Hematopoietic multipotent progenitor cell treated with erythropoietin and hydrocortisone succinate and interleukin-3 and kit ligand, for 6 days (in vitro differentiated cells): ENCODE measurements at regions not wholly inside any gene's neighbourhood (a gene's known extent, or its start where the extent isn't known, plus 50 kb on each side); places are given as distances from the start of the nearest gene placed in this dataset.
"Not testable (repeated sequence)": the region's sequence is repeated elsewhere in the genome, so short reads cannot be mapped to it uniquely, and the experiment has no call there.

Experiments
- DNase-seq: peaks from one replicate; pipeline ENCODE4 v3.0.0-alpha.2; 2015

DNA sequence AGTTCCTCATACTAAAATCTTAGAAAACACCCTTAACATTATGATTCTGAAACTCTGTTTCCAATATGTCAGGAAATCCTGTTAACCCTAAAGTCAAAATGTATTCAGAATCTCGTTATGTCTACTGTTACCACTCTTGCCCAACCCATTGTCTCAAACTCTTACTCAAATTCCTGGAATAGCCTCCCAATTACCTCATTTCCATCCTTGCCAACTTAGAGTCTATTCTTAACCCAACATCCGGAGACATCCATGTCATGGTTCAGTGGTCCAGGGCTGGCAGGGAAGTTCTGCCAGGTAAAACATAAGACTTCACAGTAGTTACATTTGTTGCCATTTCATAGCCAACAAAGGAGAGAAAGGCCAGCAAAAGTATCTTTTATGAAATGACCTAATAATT is 593.9 kb downstream of the PYDC2 start:
- no peak for DNase-seq

DNA sequence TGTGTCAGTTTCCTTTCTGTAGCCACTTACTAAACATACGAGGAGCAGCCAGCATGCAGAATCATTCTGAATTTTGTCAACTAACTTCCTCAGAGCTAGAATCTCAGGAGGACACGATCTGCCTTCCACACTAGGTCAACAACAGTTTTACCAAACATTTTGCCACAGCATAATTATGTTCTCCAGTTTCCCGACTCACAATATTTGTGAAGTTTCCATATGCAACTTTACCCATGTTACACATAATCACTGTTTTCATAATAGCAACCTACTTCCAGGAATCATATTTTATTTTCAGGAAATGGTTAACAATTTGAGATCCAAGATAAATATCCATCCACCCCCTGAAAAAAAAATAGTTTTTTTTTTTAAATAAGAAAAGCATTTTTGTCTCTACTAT is 595.0 kb downstream of the PYDC2 start:
- no peak for DNase-seq

DNA sequence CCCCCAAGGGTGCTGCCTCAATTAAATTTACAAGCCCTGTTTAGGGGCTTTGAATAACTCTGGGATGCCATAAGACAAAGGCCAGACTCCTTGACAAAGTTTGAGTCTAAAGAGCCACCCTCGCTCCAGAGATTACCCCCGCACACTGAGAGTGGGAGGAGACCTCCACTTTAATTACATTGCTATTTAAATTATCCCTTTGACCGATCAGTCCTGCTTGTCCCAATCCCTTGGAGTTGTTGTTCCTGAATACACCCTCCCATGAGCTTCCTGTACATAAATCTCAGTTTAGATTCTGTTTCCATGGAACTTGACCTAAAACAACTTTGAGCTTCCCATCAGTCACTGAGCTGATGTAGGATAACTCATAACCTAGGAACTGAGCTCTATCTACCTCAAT is 596.3 kb downstream of the PYDC2 start:
- DNase-seq, result no peak

DNA sequence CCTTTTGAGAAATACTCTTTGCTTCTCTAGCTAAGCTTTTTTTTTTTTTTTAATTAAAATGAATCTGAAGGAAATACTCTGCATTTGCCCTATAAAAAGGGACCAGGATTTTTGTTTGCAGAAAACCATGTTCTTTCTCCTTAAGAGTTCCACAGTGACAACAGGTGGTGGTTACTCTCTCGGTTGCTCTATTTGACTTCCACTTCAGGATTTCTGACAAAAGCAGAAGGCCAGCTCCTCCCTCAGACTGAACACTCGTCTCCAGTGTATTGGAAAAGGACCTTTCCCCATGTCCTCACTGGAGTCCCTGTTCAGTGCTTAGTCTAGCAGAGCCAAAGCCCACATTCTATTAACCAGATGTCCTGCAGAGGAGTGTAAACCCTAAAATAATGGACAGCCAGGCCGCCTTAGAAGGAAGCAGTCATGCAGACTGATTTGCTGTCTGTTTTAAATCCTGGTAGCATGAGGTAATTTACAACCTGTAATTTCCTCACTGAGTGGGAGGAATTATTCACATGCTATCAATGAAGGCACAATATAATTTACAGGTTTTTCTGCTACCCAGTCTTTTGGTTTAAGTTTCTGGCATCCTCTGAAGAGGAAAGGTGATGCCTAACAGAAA is 599.3 kb downstream of the PYDC2 start:
- no peak for DNase-seq

DNA sequence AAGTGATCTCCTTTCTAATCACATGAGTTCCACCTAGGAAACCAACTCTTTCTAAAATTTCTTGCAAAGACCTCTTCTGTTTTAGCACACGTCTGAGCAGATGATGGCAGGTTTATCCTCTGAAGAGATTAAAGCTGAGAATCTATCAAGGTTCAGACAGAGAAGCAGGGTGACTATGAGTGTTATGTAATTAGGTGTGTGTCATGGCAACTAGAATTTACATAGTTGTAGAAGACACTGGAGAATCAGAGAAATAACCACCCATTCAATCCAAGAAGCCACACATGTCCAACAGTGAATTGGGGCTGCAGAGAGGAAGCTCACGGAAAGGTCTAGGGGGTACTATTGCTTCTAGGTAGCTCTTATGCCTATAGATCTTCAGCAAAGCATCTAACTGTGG is 600.5 kb downstream of the PYDC2 start:
- no peak for DNase-seq

DNA sequence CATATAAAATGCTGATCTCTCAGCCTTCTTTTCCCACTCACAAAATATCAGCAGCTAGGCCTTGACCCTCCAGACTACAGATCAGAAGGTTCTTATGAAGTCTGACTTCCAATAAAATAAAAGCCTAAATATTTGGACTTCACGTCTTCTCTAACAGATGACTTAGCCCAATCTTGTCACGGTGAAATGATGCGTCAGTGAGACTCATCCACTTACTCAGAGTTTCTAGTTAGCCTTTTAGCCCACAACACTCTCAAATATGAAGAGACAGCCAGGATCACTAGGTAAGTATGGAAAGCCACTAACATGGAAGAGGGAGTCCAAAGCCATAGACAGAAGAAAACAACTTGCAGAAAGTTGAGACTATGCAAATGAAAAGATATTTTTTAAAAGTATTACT is 601.2 kb downstream of the PYDC2 start:
- no peak for DNase-seq

DNA sequence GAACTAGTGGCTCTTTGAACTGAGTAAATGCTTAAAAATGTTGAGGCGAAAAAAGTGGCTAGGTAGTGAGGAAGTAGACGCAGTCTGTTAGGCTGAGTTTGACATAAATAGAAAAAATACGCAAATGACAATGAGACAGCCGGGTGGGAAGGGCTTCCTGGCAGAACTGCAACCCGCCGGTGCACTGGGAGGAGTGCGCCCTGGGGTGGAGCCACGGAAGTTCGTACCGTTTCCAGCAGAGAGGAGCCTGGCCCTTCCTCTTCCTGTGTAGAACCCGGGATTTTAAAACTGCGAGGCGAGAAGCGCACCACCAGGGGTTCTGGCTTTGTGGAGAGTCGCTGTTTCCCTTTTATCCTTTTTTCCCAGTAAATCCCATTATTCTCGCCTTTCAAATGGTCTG is 602.6 kb downstream of the PYDC2 start:
- DNase-seq, result no peak

DNA sequence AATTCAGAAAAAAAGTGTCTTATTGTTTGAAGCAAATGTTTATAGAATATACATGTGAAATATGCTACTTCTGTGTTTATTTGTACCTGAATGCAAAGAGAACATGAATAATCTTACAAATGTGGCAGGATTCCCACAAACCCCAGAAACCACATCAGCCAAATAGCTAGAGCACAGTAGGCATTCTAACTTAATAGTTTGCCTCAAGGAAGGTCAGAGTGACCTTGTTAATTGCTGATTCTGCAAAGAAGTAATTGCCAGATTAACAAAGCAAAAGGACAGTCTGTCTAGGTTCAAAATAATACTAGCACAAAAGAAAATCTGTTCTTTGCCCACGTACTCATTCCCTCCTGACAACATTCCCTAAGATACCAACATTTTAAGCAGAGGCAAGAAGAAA is 604.0 kb downstream of the PYDC2 start:
- no peak for DNase-seq

DNA sequence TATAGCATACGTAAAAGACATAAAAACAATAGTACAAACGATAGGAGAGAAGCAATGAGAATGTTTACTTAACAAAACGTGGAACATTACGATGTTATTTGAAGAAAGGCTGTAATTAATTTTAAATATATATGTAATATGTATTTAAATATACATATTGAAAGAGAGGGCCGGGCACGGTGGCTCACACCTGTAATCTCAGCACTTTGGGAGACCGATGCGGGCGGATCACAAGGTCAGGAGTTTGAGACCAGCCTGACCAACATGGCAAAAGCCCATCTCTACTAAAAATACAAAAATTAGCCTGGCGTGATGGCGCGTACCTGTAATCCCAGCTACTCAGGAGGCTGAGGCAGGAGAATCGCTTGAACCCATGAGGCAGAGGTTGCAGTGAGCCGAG is 605.3 kb downstream of the PYDC2 start:
- DNase-seq, result not testable (repeated sequence)

DNA sequence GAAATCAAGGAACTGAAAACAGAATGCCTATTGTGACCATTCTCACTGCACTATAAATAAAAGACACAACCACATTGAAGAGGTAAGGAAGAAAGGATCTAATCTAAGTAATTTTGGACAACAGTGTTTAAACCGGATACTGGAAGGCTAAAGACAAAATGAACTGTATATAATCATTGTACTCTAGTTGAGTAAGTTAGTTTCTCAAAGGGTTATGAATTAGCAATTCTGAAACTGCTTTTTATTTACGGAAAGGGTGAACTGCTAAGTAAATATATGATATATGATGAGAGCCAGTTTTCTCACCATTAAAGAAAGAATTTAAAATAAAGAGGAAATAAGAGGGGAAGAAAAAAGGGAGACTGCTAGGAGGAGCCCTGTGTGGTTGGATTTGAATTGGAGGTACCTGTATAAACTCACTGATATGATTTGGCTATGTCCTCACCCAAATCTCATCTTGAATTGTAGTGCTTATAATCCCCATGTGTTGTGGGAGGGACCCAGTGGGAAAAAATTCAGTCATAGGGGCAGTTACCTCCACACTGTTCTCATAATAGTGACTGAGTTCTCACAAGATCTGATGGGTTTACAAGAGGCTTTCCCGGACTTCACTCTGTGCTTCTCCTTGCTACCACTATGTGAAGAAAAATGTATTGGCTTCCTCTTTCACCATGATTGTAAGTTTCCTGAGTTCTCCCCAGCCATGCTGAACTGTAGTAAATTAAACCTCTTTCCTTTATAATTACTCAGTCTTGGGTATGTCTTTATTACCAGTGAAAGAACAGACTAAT is 607.7 kb downstream of the PYDC2 start:
- no peak for DNase-seq

DNA sequence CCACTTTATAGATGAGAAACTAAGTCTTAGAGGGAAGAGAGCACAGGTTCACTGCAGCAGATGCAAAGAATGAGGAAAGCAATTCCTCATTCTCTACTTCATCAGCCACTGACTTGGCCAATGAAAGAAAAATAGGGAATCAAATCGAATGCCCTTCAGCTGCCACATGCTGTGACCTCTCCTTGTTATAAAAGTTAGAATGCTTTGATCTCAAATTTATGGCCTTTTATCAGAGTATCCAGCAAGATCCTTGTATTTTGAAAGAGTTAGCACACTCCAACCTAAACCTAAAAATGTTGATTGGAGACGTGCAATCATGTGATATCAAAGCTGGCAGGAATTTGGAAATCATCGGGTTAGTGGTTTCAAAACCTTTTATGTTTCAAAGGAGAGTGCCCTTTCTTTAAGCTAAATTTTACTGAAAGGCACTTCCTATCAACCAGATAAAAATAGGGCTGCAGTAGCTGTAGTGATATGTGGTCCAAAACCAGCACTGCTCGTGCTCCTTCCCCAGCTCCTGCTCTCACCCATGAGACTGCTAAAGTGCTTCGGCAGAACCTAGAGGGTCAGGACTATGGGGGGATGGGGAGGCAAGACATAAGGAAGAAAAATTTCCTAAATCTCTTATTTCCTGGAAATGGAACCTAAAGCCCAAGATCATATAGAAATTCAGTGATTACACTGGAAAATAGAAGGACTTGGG is 617.0 kb downstream of the PYDC2 start:
- no peak for DNase-seq

DNA sequence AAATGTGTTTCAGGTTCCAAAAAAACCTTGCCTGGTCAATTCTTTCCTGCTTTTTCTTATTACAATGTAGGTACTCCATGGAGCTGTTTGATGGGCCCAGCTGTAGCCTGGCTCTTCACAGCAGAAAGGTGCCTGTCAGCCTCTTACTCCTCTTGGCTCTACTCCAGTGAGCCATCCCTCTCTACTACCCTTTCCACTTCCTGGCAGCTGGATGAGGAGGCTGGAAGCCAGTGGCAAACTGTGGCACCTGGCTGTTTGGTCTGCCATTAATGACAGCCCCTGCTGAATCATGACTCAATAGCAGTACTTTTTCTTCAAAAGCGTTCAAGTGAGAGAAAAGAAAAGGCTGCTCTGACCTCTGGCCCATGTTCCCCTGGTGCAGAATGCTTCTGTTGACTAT is 618.1 kb downstream of the PYDC2 start:
- no peak for DNase-seq

DNA sequence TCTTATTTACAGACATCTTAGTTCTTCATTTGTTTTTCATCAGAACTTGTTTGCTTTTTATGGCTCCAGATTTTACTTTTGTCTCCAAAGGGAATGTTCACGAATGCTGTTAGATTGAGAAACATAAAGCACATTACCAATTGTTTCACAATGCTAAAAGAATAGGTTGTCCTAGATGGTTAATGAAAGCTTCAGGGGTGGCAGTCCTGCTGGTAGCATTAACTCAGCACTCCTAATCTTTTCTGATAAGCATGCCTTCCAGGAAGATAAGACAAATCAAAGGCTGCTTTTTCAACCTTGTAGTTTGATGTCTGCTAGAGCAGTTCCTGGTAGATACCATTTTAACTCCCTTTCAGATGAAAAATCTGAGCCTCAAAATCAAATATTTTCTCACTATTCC is 619.4 kb downstream of the PYDC2 start:
- no peak for DNase-seq

DNA sequence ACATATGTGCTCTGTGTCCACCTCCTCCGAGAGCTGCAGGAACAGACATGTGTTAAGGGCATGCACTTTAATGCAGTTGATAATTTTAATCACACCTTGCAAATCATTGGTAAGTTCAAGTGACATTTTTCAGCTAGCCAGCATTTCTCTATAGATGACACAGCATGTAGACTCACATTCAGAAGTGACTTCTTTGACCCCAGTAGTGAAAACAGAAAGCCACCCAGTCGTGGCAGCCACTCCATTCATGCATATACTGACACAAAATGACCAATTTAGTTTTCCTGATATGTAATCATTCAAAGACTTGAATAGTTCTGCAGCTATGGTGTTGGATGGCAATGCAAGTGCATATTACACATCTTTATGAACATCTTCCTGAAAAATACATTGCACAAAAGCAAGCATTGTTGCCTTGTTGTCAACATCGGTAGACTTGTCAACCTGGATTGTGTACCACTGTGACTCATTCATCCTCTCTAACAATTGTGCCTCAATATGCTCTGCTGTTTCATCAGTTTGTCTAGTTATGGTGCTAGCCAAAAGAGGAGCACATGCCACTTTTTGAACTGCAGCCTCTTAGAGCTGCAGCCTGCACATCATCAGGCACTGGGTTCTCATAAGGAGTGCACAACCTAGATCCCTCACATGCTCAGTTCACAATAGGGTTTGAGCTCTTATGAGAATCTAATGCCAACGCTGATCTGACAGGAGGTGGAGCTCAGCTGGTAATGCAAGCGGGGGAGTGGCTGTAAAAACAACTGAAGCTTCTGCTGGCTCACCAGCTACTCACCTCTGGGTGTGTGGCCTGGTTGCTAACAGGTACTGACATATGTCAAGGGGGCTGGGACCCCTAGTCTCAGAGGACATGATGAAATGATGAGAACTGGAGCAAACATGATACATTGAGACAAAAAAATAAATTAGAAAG is 622.0 kb downstream of the PYDC2 start:
- no peak for DNase-seq
